OCI-LY7 (cell line): ENCODE measurements at regions not wholly inside any gene's neighbourhood (a gene's known extent, or its start where the extent isn't known, plus 50 kb on each side); places are given as distances from the start of the nearest gene placed in this dataset.

Experiments
- BruUV-seq: library from RNA; stranded (reverse); fragments of 400-500 nt; replicated peaks from 2 replicates; lab custom pipeline; 2021; lab: Mats Ljungman, UMichigan
- CTCF ChIA-PET: fragments of 300-600 bp; sonication (Branson Sonifier 250); formaldehyde crosslinking; loops from one replicate; lab custom pipeline; 2022; ENCODE audit warnings: antibody characterized with exemption; ENCODE audit not compliant: unreplicated experiment; lab: Charles Lee
- POLR2A ChIA-PET: fragments of 300-600 bp; sonication (Branson Sonifier 250); formaldehyde crosslinking; loops from one replicate; lab custom pipeline; 2022; ENCODE audit warnings: antibody characterized with exemption; lab: Charles Lee
- DNase-seq: peaks from one replicate; pipeline ENCODE4 v3.0.0-alpha.2; 2015; ENCODE audit warnings: low spot score
- H2AFZ ChIP-seq: fragments of 200-600 bp; sonication (generic), shearing (Covaris generic); 2 replicates; pipeline ENCODE4 v1.6.1; 2014; ENCODE audit warnings: mild to moderate bottlenecking, antibody characterized with exemption, low read length, moderate library complexity
- H3K27ac ChIP-seq: fragments of 200-600 bp; sonication (generic); 2 replicates; pipeline ENCODE4 v1.5.1; 2014; ENCODE audit warnings: mixed run types, low read depth, mild to moderate bottlenecking, moderate library complexity, low read length, inconsistent platforms; ENCODE audit not compliant: poor library complexity, severe bottlenecking
- H3K36me3 ChIP-seq: fragments of 200-600 bp; sonication (generic); 2 replicates; pipeline ENCODE4 v1.6.1; 2014; ENCODE audit warnings: mild to moderate bottlenecking, antibody characterized with exemption, low read length, moderate library complexity, mixed read lengths; ENCODE audit not compliant: insufficient read depth
- H3K4me1 ChIP-seq: fragments of 200-600 bp; sonication (generic); 2 replicates; pipeline ENCODE4 v1.5.1; 2014; ENCODE audit warnings: mild to moderate bottlenecking, low read length; ENCODE audit not compliant: insufficient read depth, poor library complexity, severe bottlenecking
- H3K4me2 ChIP-seq: fragments of 200-600 bp; sonication (generic); 2 replicates; pipeline ENCODE4 v1.6.1; 2014; ENCODE audit warnings: mild to moderate bottlenecking, low read length
- H3K4me3 ChIP-seq: fragments of 200-600 bp; sonication (generic); 2 replicates; pipeline ENCODE4 v1.5.1; 2014; ENCODE audit warnings: mild to moderate bottlenecking, low read depth, low read length; ENCODE audit not compliant: poor library complexity, severe bottlenecking
- H3K79me2 ChIP-seq: fragments of 200-600 bp; sonication (generic); 2 replicates; pipeline ENCODE4 v1.6.1; 2016; ENCODE audit warnings: low read depth, mild to moderate bottlenecking, low read length, moderate library complexity, mixed read lengths; ENCODE audit not compliant: insufficient read depth
- H3K9me2 ChIP-seq: fragments of 200-600 bp; sonication (generic); 2 replicates; pipeline ENCODE4 v1.6.1; 2016; ENCODE audit warnings: mild to moderate bottlenecking, low read length, mixed read lengths; ENCODE audit not compliant: insufficient read depth
- H3K9me3 ChIP-seq: fragments of 200-600 bp; sonication (generic); 2 replicates; pipeline ENCODE4 v1.6.1; 2014; ENCODE audit warnings: mild to moderate bottlenecking, mixed run types, low read length, mixed read lengths
- H4K20me1 ChIP-seq: fragments of 200-600 bp; sonication (generic); 2 replicates; pipeline ENCODE4 v1.6.1; 2014; ENCODE audit warnings: mild to moderate bottlenecking, antibody characterized with exemption, low read length, moderate library complexity, mixed read lengths; ENCODE audit not compliant: insufficient read depth
- EZH2phosphoT487 ChIP-seq: fragments of 200-600 bp; sonication (generic); IDR thresholded peaks from 2 replicates; pipeline ENCODE4 v1.6.1; 2018; ENCODE audit warnings: low read depth, borderline replicate concordance, mild to moderate bottlenecking, mixed run types, antibody characterized with exemption, low read length, moderate library complexity, mixed read lengths
- intact Hi-C: fragments of 100-400 bp; cut with micrococcal nuclease; formaldehyde crosslinking; loops from one replicate; pipeline ENCODE4 v1.10.0; 2022; ENCODE audit not compliant: unreplicated experiment
- TF ChIP-seq, protein P1 (sequence below): fragments of 200-600 bp; sonication (generic); conservative IDR thresholded peaks from 2 replicates; pipeline ENCODE4 v1.5.1; 2014; ENCODE audit warnings: mild to moderate bottlenecking, antibody characterized with exemption, low read length, moderate library complexity, mixed read lengths

DNA sequence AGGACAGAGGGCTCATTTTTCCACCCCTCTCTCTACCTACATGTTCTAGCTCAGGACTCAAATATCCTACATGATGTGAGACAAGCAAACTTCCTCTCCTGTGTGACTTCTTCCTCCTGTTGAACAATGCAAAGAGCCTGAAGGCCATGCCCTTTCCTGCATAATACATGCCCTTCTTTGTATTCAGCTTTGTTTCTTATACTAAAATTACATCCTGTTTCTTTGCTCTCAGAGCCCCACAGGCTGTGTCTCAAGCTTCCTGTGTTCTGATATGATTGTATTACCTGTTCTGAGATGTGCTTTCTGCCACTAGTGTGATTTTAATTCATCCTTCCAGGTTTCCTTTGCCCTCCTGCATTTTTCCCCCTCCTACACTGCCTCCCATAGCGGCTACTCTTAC is 166.4 kb upstream of the AFF2 start:
- Histone ChIP-seq H3K36me3 (no peaks in the 10 kb centered on the region), H3K9me3 (no peaks in the 10 kb centered on the region), H3K4me2 (peak overlapping the region; percentile 35), H3K9me2 (no peaks in the 10 kb centered on the region), H3K4me3 (peak overlapping the region; percentile 20), H2AFZ (peak overlapping the region; percentile 74), H3K4me1 (peaks cover 17% of the 10 kb centered on the region), H4K20me1 (no peaks in the 10 kb centered on the region), H3K27ac (peak overlapping the region; percentile 37), H3K79me2 (no peaks in the 10 kb centered on the region)
- no TSS peak for BruUV-seq
- CTCF ChIA-PET = no interaction called here
- POLR2A ChIA-PET = interaction anchor here (1.1 kb wide), 1 partner anchor 23 kb away, joined by 3 read pairs; no protein-coding TSS in a partner anchor
- intact Hi-C loops = no loop called here
- DNase-seq = peak; percentile 61
- TF ChIP-seq EZH2phosphoT487 = no peak
- TF ChIP-seq, protein P1, sequence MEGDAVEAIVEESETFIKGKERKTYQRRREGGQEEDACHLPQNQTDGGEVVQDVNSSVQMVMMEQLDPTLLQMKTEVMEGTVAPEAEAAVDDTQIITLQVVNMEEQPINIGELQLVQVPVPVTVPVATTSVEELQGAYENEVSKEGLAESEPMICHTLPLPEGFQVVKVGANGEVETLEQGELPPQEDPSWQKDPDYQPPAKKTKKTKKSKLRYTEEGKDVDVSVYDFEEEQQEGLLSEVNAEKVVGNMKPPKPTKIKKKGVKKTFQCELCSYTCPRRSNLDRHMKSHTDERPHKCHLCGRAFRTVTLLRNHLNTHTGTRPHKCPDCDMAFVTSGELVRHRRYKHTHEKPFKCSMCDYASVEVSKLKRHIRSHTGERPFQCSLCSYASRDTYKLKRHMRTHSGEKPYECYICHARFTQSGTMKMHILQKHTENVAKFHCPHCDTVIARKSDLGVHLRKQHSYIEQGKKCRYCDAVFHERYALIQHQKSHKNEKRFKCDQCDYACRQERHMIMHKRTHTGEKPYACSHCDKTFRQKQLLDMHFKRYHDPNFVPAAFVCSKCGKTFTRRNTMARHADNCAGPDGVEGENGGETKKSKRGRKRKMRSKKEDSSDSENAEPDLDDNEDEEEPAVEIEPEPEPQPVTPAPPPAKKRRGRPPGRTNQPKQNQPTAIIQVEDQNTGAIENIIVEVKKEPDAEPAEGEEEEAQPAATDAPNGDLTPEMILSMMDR = no peak

DNA sequence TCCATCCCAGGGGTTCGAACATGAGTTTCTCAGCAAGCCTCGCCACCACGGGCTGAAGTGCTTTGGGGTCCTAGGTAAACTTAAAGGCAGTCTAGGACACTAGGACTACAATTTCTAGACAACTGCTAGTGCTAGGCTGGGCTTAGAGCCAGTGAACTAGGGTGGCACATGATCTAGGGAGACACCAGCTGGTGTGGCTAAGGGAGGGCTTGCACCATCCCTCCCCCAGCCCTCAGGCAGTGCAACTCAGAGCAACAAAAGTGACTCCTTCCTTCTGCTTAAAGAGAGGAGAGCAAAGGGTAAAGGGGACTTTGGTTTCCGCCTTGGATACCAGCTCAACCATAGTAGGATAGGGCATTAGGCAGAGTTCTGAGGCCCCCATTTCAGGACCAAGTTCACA is 162.5 kb upstream of the AFF2 start:
- POLR2A ChIA-PET = no interaction called here
- Histone ChIP-seq H3K36me3 (no peaks in the 10 kb centered on the region), H4K20me1 (no peaks in the 10 kb centered on the region), H3K9me2 (no peaks in the 10 kb centered on the region), H3K4me2 (no peak overlapping the region), H3K27ac (no peak overlapping the region), H3K9me3 (no peaks in the 10 kb centered on the region), H3K79me2 (no peaks in the 10 kb centered on the region), H3K4me1 (peaks cover 17% of the 10 kb centered on the region), H2AFZ (no peak overlapping the region), H3K4me3 (no peak overlapping the region)
- no TSS peak for BruUV-seq
- intact Hi-C loops = no loop called here
- TF ChIP-seq, protein P1 = no peak
- TF ChIP-seq EZH2phosphoT487 = no peak
- no peak for DNase-seq
- CTCF ChIA-PET = no interaction called here

DNA sequence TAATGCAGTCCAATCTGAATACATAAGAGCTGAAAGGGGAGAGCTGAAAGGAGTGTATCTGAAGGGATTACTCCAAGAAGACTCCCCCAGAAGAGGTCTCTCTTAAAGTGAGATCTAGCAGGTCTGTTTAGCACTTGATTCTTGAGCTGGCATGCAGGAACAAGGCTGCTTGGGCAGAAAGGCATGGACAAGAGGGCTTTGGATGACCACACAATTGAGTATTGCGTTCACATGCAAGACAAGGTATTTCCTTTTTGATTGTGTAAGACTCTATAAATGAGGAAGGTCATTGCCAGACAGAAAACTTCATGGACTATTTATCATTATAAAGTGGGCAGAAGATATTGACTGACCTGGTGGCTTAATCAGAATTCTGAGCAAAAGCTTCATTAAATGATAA is 145.5 kb upstream of the AFF2 start:
- no peak overlapping the region for H3K4me3 ChIP-seq
- H3K9me3 ChIP-seq = no peaks in the 10 kb centered on the region
- H2AFZ ChIP-seq = no peak overlapping the region
- H3K4me1 ChIP-seq = no peaks in the 10 kb centered on the region
- ChIA-PET CTCF (no interaction called here), POLR2A (interaction anchor here (0.5 to 0.8 kb wide), 3 partner anchors 18 to 915 kb away, joined by 3 read pairs; no protein-coding TSS in a partner anchor)
- H3K9me2 ChIP-seq = no peaks in the 10 kb centered on the region
- H4K20me1 ChIP-seq = no peaks in the 10 kb centered on the region
- TF ChIP-seq, protein P1 = no peak
- TF ChIP-seq EZH2phosphoT487 = no peak
- H3K4me2 ChIP-seq = no peak overlapping the region
- no peaks in the 10 kb centered on the region for H3K79me2 ChIP-seq
- BruUV-seq = no TSS peak
- H3K27ac ChIP-seq = no peak overlapping the region
- intact Hi-C loops = no loop called here
- no peak for DNase-seq
- H3K36me3 ChIP-seq = no peaks in the 10 kb centered on the region
